ENCODE measurements at regions not wholly inside any gene's neighbourhood (a gene's known extent, or its start where the extent isn't known, plus 50 kb on each side); places are given as distances from the start of the nearest gene placed in this dataset.

- Mint-ChIP-seq H3K9me3 (peaks cover under 1% of the 10 kb centered on the region), H3K27ac (no peak overlapping the region), H3K4me3 (no peak overlapping the region), H3K36me3 (peaks cover under 1% of the 10 kb centered on the region), H3K27me3 (no peaks in the 10 kb centered on the region), H3K4me1 (ENCODE audit: unreplicated experiment) (peaks cover under 1% of the 10 kb centered on the region)
- TF ChIP-seq CTCF (conservative IDR thresholded peaks at IDR 0.05), result no peak
- no peak for DNase-seq (ENCODE audit: extremely low spot score, unreplicated experiment)
Measured at GRCh38 chr21:34003428-34003827, 70.0 kb upstream of the MRPS6 start.

- Mint-ChIP-seq H3K27ac (no peak overlapping the region), H3K4me1 (ENCODE audit: unreplicated experiment) (no peaks in the 10 kb centered on the region), H3K27me3 (no peaks in the 10 kb centered on the region), H3K4me3 (no peak overlapping the region), H3K36me3 (no peaks in the 10 kb centered on the region), H3K9me3 (peaks cover 4% of the 10 kb centered on the region)
- DNase-seq (ENCODE audit: extremely low spot score, unreplicated experiment), result no peak
- TF ChIP-seq CTCF (conservative IDR thresholded peaks at IDR 0.05), result no peak
Measured at GRCh38 chr21:34000375-34000774, 73.0 kb upstream of the MRPS6 start.

- Mint-ChIP-seq H3K4me1 (ENCODE audit: unreplicated experiment) (no peaks in the 10 kb centered on the region), H3K27me3 (no peaks in the 10 kb centered on the region), H3K4me3 (no peak overlapping the region), H3K36me3 (no peaks in the 10 kb centered on the region), H3K9me3 (peaks cover 4% of the 10 kb centered on the region), H3K27ac (no peak overlapping the region)
- TF ChIP-seq CTCF (conservative IDR thresholded peaks at IDR 0.05), result no peak
- no peak for DNase-seq (ENCODE audit: extremely low spot score, unreplicated experiment)
Measured at GRCh38 chr21:33998809-33999208, 74.6 kb upstream of the MRPS6 start.

GRCh38 chr21:33998402-33998801 is 75.0 kb upstream of the MRPS6 start:
- H3K4me1 Mint-ChIP-seq (ENCODE audit: unreplicated experiment), result no peaks in the 10 kb centered on the region
- TF ChIP-seq CTCF (conservative IDR thresholded peaks at IDR 0.05), result no peak
- H3K27ac Mint-ChIP-seq, result no peak overlapping the region
- no peak overlapping the region for H3K4me3 Mint-ChIP-seq
- DNase-seq (ENCODE audit: extremely low spot score, unreplicated experiment), result no peak
- H3K9me3 Mint-ChIP-seq, result peaks cover 4% of the 10 kb centered on the region
- no peaks in the 10 kb centered on the region for H3K27me3 Mint-ChIP-seq
- no peaks in the 10 kb centered on the region for H3K36me3 Mint-ChIP-seq

GRCh38 chr21:33997436-33997835 is 75.9 kb upstream of the MRPS6 start:
- H3K36me3 Mint-ChIP-seq, result no peaks in the 10 kb centered on the region
- H3K4me1 Mint-ChIP-seq (ENCODE audit: unreplicated experiment), result no peaks in the 10 kb centered on the region
- no peak for TF ChIP-seq CTCF (conservative IDR thresholded peaks at IDR 0.05)

GRCh38 chr21:33994373-33994772 is 78.8 kb upstream of the ATP5PO start:
- H3K9me3 Mint-ChIP-seq, result peaks cover 4% of the 10 kb centered on the region
- H3K27me3 Mint-ChIP-seq, result peaks cover 8% of the 10 kb centered on the region
- H3K27ac Mint-ChIP-seq, result no peak overlapping the region
- H3K4me3 Mint-ChIP-seq, result no peak overlapping the region
- no peak for DNase-seq (ENCODE audit: extremely low spot score, unreplicated experiment)
- no peaks in the 10 kb centered on the region for H3K36me3 Mint-ChIP-seq
- no peak for TF ChIP-seq CTCF (conservative IDR thresholded peaks at IDR 0.05)
- H3K4me1 Mint-ChIP-seq (ENCODE audit: unreplicated experiment), result no peaks in the 10 kb centered on the region

More at GRCh38 chr21:33997436-33997835, 75.9 kb upstream of the MRPS6 start:
- Mint-ChIP-seq H3K4me3 (no peak overlapping the region), H3K9me3 (peaks cover 4% of the 10 kb centered on the region), H3K27ac (no peak overlapping the region), H3K27me3 (no peaks in the 10 kb centered on the region)
- no peak for DNase-seq (ENCODE audit: extremely low spot score, unreplicated experiment)
